Astrocyte (in vitro differentiated cells and primary cell): ENCODE measurements at regions not wholly inside any gene's neighbourhood (a gene's known extent, or its start where the extent isn't known, plus 50 kb on each side); places are given as distances from the start of the nearest gene placed in this dataset.

Source experiments
- DNase-seq: peaks from one replicate; pipeline ENCODE4 v3.0.0-alpha.2; 2010; ENCODE audit warnings: low read depth
- FAIRE-seq: peaks from 2 replicates; lab custom pipeline; 2011; peaks lifted over from hg19 to GRCh38; lab: Jason Lieb, UNC
- H2AFZ ChIP-seq: 2 replicates; pipeline ENCODE4 v1.6.0; 2012; ENCODE audit warnings: low read depth, low read length, inconsistent platforms
- H3K27ac ChIP-seq: 2 replicates; pipeline ENCODE4 v1.5.1; 2011; ENCODE audit warnings: low read depth, low read length, inconsistent platforms
- H3K27me3 ChIP-seq: 2 replicates; pipeline ENCODE4 v1.6.0; 2011; ENCODE audit warnings: low read length, inconsistent platforms; ENCODE audit not compliant: insufficient read depth
- H3K36me3 ChIP-seq: 2 replicates; pipeline ENCODE4 v1.5.1; 2011; ENCODE audit warnings: low read length, inconsistent platforms; ENCODE audit not compliant: insufficient read depth
- H3K4me1 ChIP-seq: 2 replicates; pipeline ENCODE4 v1.5.1; 2011; ENCODE audit warnings: low read length, inconsistent platforms; ENCODE audit not compliant: insufficient read depth
- H3K4me2 ChIP-seq: 2 replicates; pipeline ENCODE4 v1.6.0; 2012; ENCODE audit warnings: low read length, inconsistent platforms
- H3K4me3 ChIP-seq: 2 replicates; pipeline ENCODE4 v1.5.1; 2011; ENCODE audit warnings: low read depth, mild to moderate bottlenecking, low read length, inconsistent platforms; ENCODE audit not compliant: insufficient read depth
- H3K79me2 ChIP-seq: 2 replicates; pipeline ENCODE4 v1.6.0; 2012; ENCODE audit warnings: mild to moderate bottlenecking, low read length, inconsistent platforms; ENCODE audit not compliant: insufficient read depth
- H3K9ac ChIP-seq: 2 replicates; pipeline ENCODE4 v1.6.0; 2012; ENCODE audit warnings: mild to moderate bottlenecking, low read length, inconsistent platforms
- H3K9me3 ChIP-seq: 2 replicates; pipeline ENCODE4 v1.5.1; 2012; ENCODE audit warnings: low read depth, mild to moderate bottlenecking, low read length, inconsistent platforms; ENCODE audit not compliant: insufficient read depth
- H4K20me1 ChIP-seq: 2 replicates; pipeline ENCODE4 v1.6.0; 2012; ENCODE audit warnings: low read length, inconsistent platforms; ENCODE audit not compliant: insufficient read depth
- H3K27ac Mint-ChIP-seq: one replicate; pipeline ENCODE4 v1.8.0; 2021; ENCODE audit warnings: mild to moderate bottlenecking, mixed read lengths; ENCODE audit not compliant: unreplicated experiment
- H3K27me3 Mint-ChIP-seq: one replicate; pipeline ENCODE4 v1.8.0; 2021; ENCODE audit warnings: low read depth, mixed read lengths; ENCODE audit not compliant: unreplicated experiment
- H3K36me3 Mint-ChIP-seq: one replicate; pipeline ENCODE4 v1.8.0; 2021; ENCODE audit warnings: low read depth, mixed read lengths; ENCODE audit not compliant: unreplicated experiment
- H3K4me1 Mint-ChIP-seq: one replicate; pipeline ENCODE4 v1.8.0; 2021; ENCODE audit warnings: low read depth, mixed read lengths; ENCODE audit not compliant: unreplicated experiment
- H3K4me3 Mint-ChIP-seq: one replicate; pipeline ENCODE4 v1.8.0; 2021; ENCODE audit warnings: mild to moderate bottlenecking, moderate library complexity, mixed read lengths; ENCODE audit not compliant: unreplicated experiment
- H3K9me3 Mint-ChIP-seq: one replicate; pipeline ENCODE4 v1.8.0; 2021; ENCODE audit warnings: mild to moderate bottlenecking, mixed read lengths; ENCODE audit not compliant: unreplicated experiment
- CTCF ChIP-seq: IDR thresholded peaks from 2 replicates; pipeline ENCODE4 v1.5.1; 2011; ENCODE audit warnings: low read depth, mild to moderate bottlenecking, inconsistent platforms, low read length, moderate library complexity; ENCODE audit not compliant: insufficient read depth
- EZH2 ChIP-seq: IDR thresholded peaks from 2 replicates; pipeline ENCODE4 v1.6.1; 2012; ENCODE audit warnings: mild to moderate bottlenecking, low read length, inconsistent platforms; ENCODE audit not compliant: insufficient read depth

- Histone ChIP-seq H3K4me3 (no peak overlapping the region), H4K20me1 (no peaks in the 10 kb centered on the region), H3K27ac (no peak overlapping the region), H3K9me3 (no peaks in the 10 kb centered on the region), H3K9ac (no peak overlapping the region), H3K27me3 (no peaks in the 10 kb centered on the region), H3K4me1 (no peaks in the 10 kb centered on the region), H3K79me2 (no peaks in the 10 kb centered on the region), H3K36me3 (no peaks in the 10 kb centered on the region), H2AFZ (no peak overlapping the region), H3K4me2 (no peak overlapping the region)
- H3K4me3 Mint-ChIP-seq, result no peak overlapping the region
- peaks cover 2% of the 10 kb centered on the region for H3K9me3 Mint-ChIP-seq
- H3K36me3 Mint-ChIP-seq, result no peaks in the 10 kb centered on the region
- no peak overlapping the region for H3K27ac Mint-ChIP-seq
- H3K4me1 Mint-ChIP-seq, result peaks cover 4% of the 10 kb centered on the region
- DNase-seq (no peak), FAIRE-seq (no peak)
- TF ChIP-seq EZH2 (no peak), CTCF (no peak)
- H3K27me3 Mint-ChIP-seq, result peaks cover 26% of the 10 kb centered on the region
These were observed 115.7 kb upstream of the PJA1 start for GRCh38 chrX:69280933-69281332.

DNA sequence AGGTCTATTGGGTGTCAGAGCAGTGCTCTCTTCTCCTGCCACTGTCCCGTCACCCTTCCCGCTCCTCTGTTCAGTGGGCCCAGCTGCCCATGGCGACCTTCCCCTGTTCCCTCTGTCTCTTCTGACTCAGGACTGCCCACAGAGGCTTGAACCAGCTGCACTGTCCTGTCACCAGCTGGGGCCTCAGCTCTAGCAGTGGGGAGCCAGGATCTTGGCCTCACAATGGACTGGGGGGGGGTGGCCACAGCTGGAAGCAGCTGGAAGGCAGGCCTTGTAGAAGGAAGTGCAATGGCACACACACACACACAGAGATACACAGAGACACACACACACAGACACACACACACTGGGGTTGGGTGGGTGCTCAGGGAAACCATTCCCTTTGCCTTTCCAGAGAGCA, 114.0 kb upstream of the PJA1 start:
- H3K4me2 ChIP-seq, result no peak overlapping the region
- Mint-ChIP-seq H3K36me3 (no peaks in the 10 kb centered on the region), H3K4me3 (no peak overlapping the region), H3K9me3 (peaks cover 2% of the 10 kb centered on the region), H3K27ac (no peak overlapping the region), H3K27me3 (peaks cover 38% of the 10 kb centered on the region), H3K4me1 (peaks cover 4% of the 10 kb centered on the region)
- FAIRE-seq, result no peak
- no peak overlapping the region for H3K4me3 ChIP-seq
- no peaks in the 10 kb centered on the region for H3K36me3 ChIP-seq
- H3K9ac ChIP-seq, result no peak overlapping the region
- no peak for TF ChIP-seq EZH2
- no peak for TF ChIP-seq CTCF
- H2AFZ ChIP-seq, result no peak overlapping the region
- H3K27me3 ChIP-seq, result no peaks in the 10 kb centered on the region
- no peaks in the 10 kb centered on the region for H3K4me1 ChIP-seq
- H3K9me3 ChIP-seq, result no peaks in the 10 kb centered on the region
- no peak overlapping the region for H3K27ac ChIP-seq
- no peaks in the 10 kb centered on the region for H4K20me1 ChIP-seq
- no peak for DNase-seq
- H3K79me2 ChIP-seq, result no peaks in the 10 kb centered on the region

DNA sequence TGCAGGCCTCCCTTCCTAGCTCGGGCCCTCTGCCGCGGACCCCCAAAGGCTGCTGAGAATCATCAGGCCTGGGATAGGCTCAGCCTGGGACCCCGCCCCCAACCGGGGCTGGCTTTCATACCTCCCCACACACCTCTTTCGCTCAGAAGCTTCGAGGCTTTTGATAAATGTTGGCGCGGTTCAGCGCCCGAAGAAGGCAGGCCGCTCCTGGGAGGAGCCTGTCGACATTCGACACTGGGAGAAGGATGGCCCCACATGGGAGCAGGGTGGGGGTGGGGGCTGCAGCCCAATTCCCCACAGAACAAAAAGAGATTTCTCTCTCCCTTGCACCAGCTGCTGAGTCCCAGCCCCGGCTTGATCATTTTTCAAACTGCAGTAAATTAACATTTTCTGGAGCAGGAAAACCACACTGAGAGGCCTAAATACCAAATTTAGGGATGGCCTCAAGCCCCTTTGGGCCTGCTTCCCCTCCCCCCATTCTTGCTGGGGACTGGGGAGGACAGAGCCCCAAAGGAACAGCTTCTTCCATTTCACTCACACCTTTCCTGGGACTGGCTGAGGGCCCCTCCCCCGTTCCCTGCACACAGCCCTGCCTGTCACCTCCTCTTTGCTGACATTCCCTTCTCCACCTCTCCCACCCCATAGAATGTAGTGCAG, 112.9 kb upstream of the PJA1 start:
- Histone ChIP-seq H3K36me3 (no peaks in the 10 kb centered on the region), H3K27ac (no peak overlapping the region), H3K27me3 (no peaks in the 10 kb centered on the region), H3K79me2 (no peaks in the 10 kb centered on the region), H3K9ac (no peak overlapping the region), H3K4me2 (no peak overlapping the region), H2AFZ (no peak overlapping the region), H4K20me1 (no peaks in the 10 kb centered on the region), H3K4me3 (no peak overlapping the region), H3K9me3 (no peaks in the 10 kb centered on the region), H3K4me1 (no peaks in the 10 kb centered on the region)
- H3K27me3 Mint-ChIP-seq, result peaks cover 46% of the 10 kb centered on the region
- H3K4me1 Mint-ChIP-seq, result peaks cover 4% of the 10 kb centered on the region
- H3K4me3 Mint-ChIP-seq, result no peak overlapping the region
- H3K36me3 Mint-ChIP-seq, result no peaks in the 10 kb centered on the region
- H3K9me3 Mint-ChIP-seq, result peaks cover 2% of the 10 kb centered on the region
- FAIRE-seq (no peak), DNase-seq (no peak)
- no peak overlapping the region for H3K27ac Mint-ChIP-seq
- no peak for TF ChIP-seq CTCF
- TF ChIP-seq EZH2, result no peak
